Adrenal gland (tissue), 9 donors: ENCODE measurements at regions not wholly inside any gene's neighbourhood (a gene's known extent, or its start where the extent isn't known, plus 50 kb on each side); places are given as distances from the start of the nearest gene placed in this dataset.

ENCODE experiments used
- DNase-seq, 7 donors: peaks; one replicate each; pipeline ENCODE4 v3.0.0-alpha.2; 2019 to 2020
- H3K27ac ChIP-seq, 5 donors: fragments of 200-600 bp; sonication (generic) in 4 of 5; 1 replicate in 3 of 5; 2 replicates in 2 of 5; pipeline versions ENCODE4 v1.5.1 to v1.8.0; 2016 to 2020; ENCODE audit warnings: mild to moderate bottlenecking in 1 of 5
- H3K27me3 ChIP-seq: fragments of 200-600 bp; 2 replicates; pipeline ENCODE4 v1.8.0; 2021
- H3K36me3 ChIP-seq, 2 donors: fragments of 200-600 bp; replicated peaks in 1 of 2; 1 replicate in 1 of 2; 2 replicates in 1 of 2; pipeline versions ENCODE4 v1.5.1 to v1.8.0; 2018 to 2022
- H3K4me1 ChIP-seq, 2 donors: fragments of 200-600 bp; replicated peaks in 1 of 2; 1 replicate in 1 of 2; 2 replicates in 1 of 2; pipeline versions ENCODE4 v1.5.1 to v1.8.0; 2018 to 2021
- H3K4me3 ChIP-seq, 4 donors: fragments of 200-600 bp; sonication (generic) in 3 of 4; one replicate each; pipeline ENCODE4 v1.5.1; 2016 to 2018
- H3K9me3 ChIP-seq, 3 donors: fragments of 200-600 bp; sonication (generic) in 1 of 3; replicated peaks in 1 of 3; 1 replicate in 2 of 3; 2 replicates in 1 of 3; pipeline versions ENCODE4 v1.5.1 to v1.8.0; 2016 to 2021
- POLR2A ChIP-seq, 2 donors: fragments of 450-650 bp; IDR thresholded peaks; one replicate each; pipeline ENCODE4 v1.6.1; 2017; ENCODE audit warnings: antibody characterized with exemption in 2 of 2, mild to moderate bottlenecking in 2 of 2, moderate library complexity in 1 of 2
- WGBS, 4 donors: extraction: QIAGEN DNeasy Blood & Tissue Kit in 2 of 4; methylation state at CpG; one replicate each; pipeline versions ENCODE4 v1.1.5 to v1.1.7; 2013 to 2017; 5-methylcytosine and 5-hydroxymethylcytosine counted together
- intact Hi-C, 2 donors: fragments of 100-400 bp; cut with DNase I; formaldehyde crosslinking; loops; one replicate each; pipeline versions ENCODE4 v1.14.1 to v1.15.0; 2022 to 2023
- TF ChIP-seq, protein P1 (sequence below), 6 experiments: fragments of 450-650 bp in 4 of 6; fragments of 200-600 bp in 2 of 6; sonication (generic) in 1 of 6; IDR thresholded peaks; 1 replicate in 5 of 6; 2 replicates in 1 of 6; pipeline versions ENCODE4 v1.5.1 to v1.8.0; 2016 to 2021; ENCODE audit warnings: antibody characterized with exemption in 6 of 6, mild to moderate bottlenecking in 2 of 6, moderate library complexity in 1 of 6
- donor health status: healthy with polysubstance abuse.
- donor health status: Bipolar disorder and iron deficiency.
- donor health status: DM: yes; HTN: yes; CAD: no.
- donor health status: DM: no; HTN: no; CAD: no.
- donor health status: DM: no; HTN: no; CAD: no.

DNA sequence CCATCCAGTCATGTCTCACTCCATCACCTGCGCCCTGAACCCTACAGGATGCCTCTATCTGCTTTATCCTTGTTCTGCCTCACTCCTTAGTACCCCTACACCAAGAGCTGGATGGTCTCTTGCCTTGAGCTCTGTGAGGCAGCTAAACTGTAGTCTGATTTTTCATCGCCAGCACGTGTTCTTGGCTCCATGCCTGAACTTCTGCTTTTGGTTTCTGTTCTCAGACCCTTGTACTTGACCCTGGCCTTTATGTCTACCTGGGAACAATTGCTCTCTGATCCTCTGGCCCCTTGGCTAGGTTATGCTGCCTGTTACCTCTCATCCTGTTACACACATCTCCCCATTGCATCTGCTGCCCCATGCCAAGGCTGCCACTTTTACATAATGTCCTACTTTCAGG lies 318.0 kb upstream of the LMCD1 start:
- DNase-seq = no peak
- Histone ChIP-seq H3K4me1 (no peaks in the 10 kb centered on the region), H3K27me3 (no peaks in the 10 kb centered on the region), H3K36me3 (no peaks in the 10 kb centered on the region), H3K4me3 (no peak overlapping the region), H3K27ac (no peak overlapping the region), H3K9me3 (no peaks in the 10 kb centered on the region)
- WGBS, 4 donors = 57 to 65% (median 62%) methylated on average over 3 of the region's 3 CpGs
- intact Hi-C loops = no loop called here
- TF ChIP-seq POLR2A (IDR thresholded peaks at IDR 0.05) = no peak
- TF ChIP-seq, protein P1, sequence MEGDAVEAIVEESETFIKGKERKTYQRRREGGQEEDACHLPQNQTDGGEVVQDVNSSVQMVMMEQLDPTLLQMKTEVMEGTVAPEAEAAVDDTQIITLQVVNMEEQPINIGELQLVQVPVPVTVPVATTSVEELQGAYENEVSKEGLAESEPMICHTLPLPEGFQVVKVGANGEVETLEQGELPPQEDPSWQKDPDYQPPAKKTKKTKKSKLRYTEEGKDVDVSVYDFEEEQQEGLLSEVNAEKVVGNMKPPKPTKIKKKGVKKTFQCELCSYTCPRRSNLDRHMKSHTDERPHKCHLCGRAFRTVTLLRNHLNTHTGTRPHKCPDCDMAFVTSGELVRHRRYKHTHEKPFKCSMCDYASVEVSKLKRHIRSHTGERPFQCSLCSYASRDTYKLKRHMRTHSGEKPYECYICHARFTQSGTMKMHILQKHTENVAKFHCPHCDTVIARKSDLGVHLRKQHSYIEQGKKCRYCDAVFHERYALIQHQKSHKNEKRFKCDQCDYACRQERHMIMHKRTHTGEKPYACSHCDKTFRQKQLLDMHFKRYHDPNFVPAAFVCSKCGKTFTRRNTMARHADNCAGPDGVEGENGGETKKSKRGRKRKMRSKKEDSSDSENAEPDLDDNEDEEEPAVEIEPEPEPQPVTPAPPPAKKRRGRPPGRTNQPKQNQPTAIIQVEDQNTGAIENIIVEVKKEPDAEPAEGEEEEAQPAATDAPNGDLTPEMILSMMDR (IDR thresholded peaks at IDR 0.05) = no peak

DNA sequence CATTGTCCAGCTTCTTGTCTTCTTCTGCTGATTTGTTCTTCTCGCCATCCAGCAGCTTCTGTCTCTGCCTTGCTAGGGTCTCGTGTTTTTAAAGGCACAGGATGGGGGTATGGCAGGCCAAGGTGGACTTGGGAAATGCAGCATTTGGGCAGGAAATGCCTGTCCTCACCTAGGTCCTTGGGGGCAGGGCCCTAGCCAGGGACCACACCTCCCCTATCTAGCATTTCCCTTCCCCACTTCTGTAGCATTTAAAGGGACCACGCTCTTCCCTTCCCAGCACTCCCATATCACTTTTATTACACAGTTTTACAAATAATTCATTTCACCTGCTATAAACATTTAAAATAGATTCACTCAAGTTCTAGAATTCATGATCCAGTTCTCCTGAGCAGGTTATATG lies 315.4 kb upstream of the LMCD1 start:
- H3K4me3 ChIP-seq = no peak overlapping the region
- no peaks in the 10 kb centered on the region for H3K27me3 ChIP-seq
- intact Hi-C loops = no loop called here
- DNase-seq = no peak
- no peaks in the 10 kb centered on the region for H3K4me1 ChIP-seq
- no peaks in the 10 kb centered on the region for H3K9me3 ChIP-seq
- 93 to 96% (median 95%) methylated on average over 3 of the region's 3 CpGs for WGBS, 4 donors
- TF ChIP-seq, protein P1 (IDR thresholded peaks at IDR 0.05) = no peak
- TF ChIP-seq POLR2A (IDR thresholded peaks at IDR 0.05) = no peak
- H3K36me3 ChIP-seq = no peaks in the 10 kb centered on the region
- H3K27ac ChIP-seq = no peak overlapping the region

DNA sequence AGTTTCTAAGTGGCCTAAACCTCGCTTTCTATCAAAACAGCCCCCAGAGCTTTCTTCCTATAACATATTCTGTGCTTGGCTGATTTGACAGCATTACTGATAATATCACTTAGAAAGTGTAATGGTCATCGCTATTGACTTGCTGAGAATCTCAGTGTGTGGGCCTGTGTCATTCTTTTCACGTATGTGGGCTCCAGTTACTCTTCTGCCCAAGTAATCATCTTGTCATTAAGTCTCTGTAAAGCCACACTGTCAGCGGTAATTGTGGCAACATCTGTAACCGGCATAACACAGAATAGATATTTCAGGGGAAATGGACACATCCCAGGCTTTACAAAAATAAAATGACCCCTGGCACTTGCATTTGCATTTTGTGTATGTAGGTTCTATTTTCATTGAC lies 313.6 kb upstream of the LMCD1 start:
- H3K9me3 ChIP-seq = no peaks in the 10 kb centered on the region
- H3K27ac ChIP-seq = no peak overlapping the region
- no peaks in the 10 kb centered on the region for H3K36me3 ChIP-seq
- no peak for DNase-seq
- intact Hi-C loops = no loop called here
- no peak for TF ChIP-seq POLR2A (IDR thresholded peaks at IDR 0.05)
- TF ChIP-seq, protein P1 (IDR thresholded peaks at IDR 0.05) = no peak
- WGBS, 4 donors = 81 to 89% (median 86%) methylated on average over 5 of the region's 5 CpGs
- no peaks in the 10 kb centered on the region for H3K4me1 ChIP-seq
- H3K4me3 ChIP-seq = no peak overlapping the region
- no peaks in the 10 kb centered on the region for H3K27me3 ChIP-seq

DNA sequence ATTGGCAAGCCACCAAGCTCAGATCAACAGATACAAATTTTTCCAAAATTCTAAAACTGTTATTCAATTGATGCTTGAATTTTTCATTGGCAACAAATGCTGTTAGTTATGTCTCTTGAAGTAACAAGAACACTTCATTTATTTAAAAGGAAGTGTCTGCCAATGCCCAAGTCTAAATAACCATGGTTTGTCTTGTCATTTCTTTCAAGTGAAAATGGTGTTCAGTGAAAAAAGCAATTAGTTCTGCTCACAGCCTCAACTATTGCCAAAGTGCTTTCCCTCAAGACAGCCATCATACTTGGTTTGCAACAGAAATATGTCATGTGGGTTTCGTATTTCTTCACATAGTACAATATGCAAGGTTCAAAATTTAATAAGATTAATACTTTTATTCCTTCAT lies 312.6 kb upstream of the LMCD1 start:
- Histone ChIP-seq H3K9me3 (no peaks in the 10 kb centered on the region), H3K27ac (no peak overlapping the region), H3K4me1 (no peaks in the 10 kb centered on the region), H3K36me3 (no peaks in the 10 kb centered on the region), H3K27me3 (no peaks in the 10 kb centered on the region), H3K4me3 (no peak overlapping the region)
- intact Hi-C loops = no loop called here
- TF ChIP-seq, protein P1 (IDR thresholded peaks at IDR 0.05) = no peak
- no peak for TF ChIP-seq POLR2A (IDR thresholded peaks at IDR 0.05)
- DNase-seq = no peak
- WGBS, 4 donors = 83 to 88% (median 85%) methylated on average over 1 of the region's 1 CpG
